Astrocyte of the cerebellum (primary cell): ENCODE measurements at regions not wholly inside any gene's neighbourhood (a gene's known extent, or its start where the extent isn't known, plus 50 kb on each side); places are given as distances from the start of the nearest gene placed in this dataset.

ENCODE experiments used
- DNase-seq: peaks from one replicate; pipeline ENCODE4 v3.0.0-alpha.2; 2011; ENCODE audit warnings: low read depth
- H3K4me3 ChIP-seq: 2 replicates; pipeline ENCODE4 v1.5.1; 2011; ENCODE audit warnings: mild to moderate bottlenecking, low read depth, low read length, moderate library complexity
- CTCF ChIP-seq: IDR thresholded peaks from 2 replicates; pipeline ENCODE4 v1.5.1; 2012; ENCODE audit warnings: low read length, low read depth, moderate library complexity, mild to moderate bottlenecking; ENCODE audit errors: missing control alignments
- in situ Hi-C: cut with HindIII; loops from 2 replicates; pipeline ENCODE4 v1.10.0; 2017; ENCODE audit warnings: low sequenced_read_pairs

GRCh38 chr5:68482199-68482598 is 266.6 kb downstream of the PIK3R1 start:
- no peak overlapping the region for H3K4me3 ChIP-seq
- no peak for DNase-seq
- in situ Hi-C loops: no loop called here
- no peak for TF ChIP-seq CTCF

- no peak for TF ChIP-seq CTCF
- no peak for DNase-seq
- in situ Hi-C loops: no loop called here
- H3K4me3 ChIP-seq: no peak overlapping the region
Observed at GRCh38 chr5:68484307-68485068, 268.9 kb downstream of the PIK3R1 start.

- H3K4me3 ChIP-seq: no peak overlapping the region
- in situ Hi-C loops: no loop called here
- no peak for DNase-seq
- TF ChIP-seq CTCF: no peak
Observed at GRCh38 chr5:68489556-68489955, 274.0 kb downstream of the PIK3R1 start.

GRCh38 chr5:68490406-68490805 is 274.9 kb downstream of the PIK3R1 start:
- no peak for TF ChIP-seq CTCF
- in situ Hi-C loops: no loop called here
- no peak for DNase-seq
- H3K4me3 ChIP-seq: no peak overlapping the region

GRCh38 chr5:68494771-68495170 is 279.2 kb downstream of the PIK3R1 start:
- H3K4me3 ChIP-seq: no peak overlapping the region
- in situ Hi-C loops: no loop called here
- no peak for DNase-seq
- no peak for TF ChIP-seq CTCF

- no peak overlapping the region for H3K4me3 ChIP-seq
- TF ChIP-seq CTCF: no peak
- no peak for DNase-seq
- in situ Hi-C loops: no loop called here
Observed at GRCh38 chr5:68499987-68500386, 284.4 kb downstream of the PIK3R1 start.

GRCh38 chr5:68500813-68501212 is 285.3 kb downstream of the PIK3R1 start:
- TF ChIP-seq CTCF: no peak
- DNase-seq: no peak
- no peak overlapping the region for H3K4me3 ChIP-seq
- in situ Hi-C loops: no loop called here
